Neuron (in vitro differentiated cells): ENCODE measurements at regions not wholly inside any gene's neighbourhood (a gene's known extent, or its start where the extent isn't known, plus 50 kb on each side); places are given as distances from the start of the nearest gene placed in this dataset.

Experiments used
- H2AFZ ChIP-seq: one replicate; pipeline ENCODE4 v1.6.1; 2013; ENCODE audit warnings: low read depth, mild to moderate bottlenecking, inconsistent platforms, low read length, moderate library complexity
- H3K27me3 ChIP-seq: one replicate; pipeline ENCODE4 v1.6.1; 2013; ENCODE audit warnings: low read length; ENCODE audit not compliant: insufficient read depth
- H3K36me3 ChIP-seq: one replicate; pipeline ENCODE4 v1.6.1; 2013; ENCODE audit warnings: low read length; ENCODE audit not compliant: insufficient read depth
- H3K4me1 ChIP-seq: one replicate; pipeline ENCODE4 v1.6.1; 2013; ENCODE audit warnings: low read length; ENCODE audit not compliant: insufficient read depth
- H3K4me3 ChIP-seq: 2 replicates; pipeline ENCODE4 v1.5.1; 2013; ENCODE audit warnings: mild to moderate bottlenecking, low read length, moderate library complexity
- H3K9me3 ChIP-seq: one replicate; pipeline ENCODE4 v1.6.1; 2013; ENCODE audit warnings: low read length

GRCh38 chr18:78720456-78721237 lies 259.0 kb upstream of the SALL3 start:
- H2AFZ ChIP-seq = no peak overlapping the region
- H3K36me3 ChIP-seq = no peaks in the 10 kb centered on the region
- H3K4me3 ChIP-seq = no peak overlapping the region
- H3K9me3 ChIP-seq = no peaks in the 10 kb centered on the region
- no peaks in the 10 kb centered on the region for H3K4me1 ChIP-seq
- peaks cover 13% of the 10 kb centered on the region for H3K27me3 ChIP-seq

- no peaks in the 10 kb centered on the region for H3K9me3 ChIP-seq
- no peak overlapping the region for H3K4me3 ChIP-seq
- H3K4me1 ChIP-seq = no peaks in the 10 kb centered on the region
- no peaks in the 10 kb centered on the region for H3K36me3 ChIP-seq
- H2AFZ ChIP-seq = no peak overlapping the region
- H3K27me3 ChIP-seq = peaks cover 13% of the 10 kb centered on the region
Observed at GRCh38 chr18:78721238-78721875, 258.3 kb upstream of the SALL3 start.

GRCh38 chr18:78721981-78722380 lies 257.6 kb upstream of the SALL3 start:
- Histone ChIP-seq H3K4me1 (no peaks in the 10 kb centered on the region), H3K27me3 (peaks cover 13% of the 10 kb centered on the region), H2AFZ (no peak overlapping the region), H3K9me3 (no peaks in the 10 kb centered on the region), H3K36me3 (no peaks in the 10 kb centered on the region), H3K4me3 (no peak overlapping the region)

- H2AFZ ChIP-seq = no peak overlapping the region
- H3K9me3 ChIP-seq = no peaks in the 10 kb centered on the region
- no peaks in the 10 kb centered on the region for H3K36me3 ChIP-seq
- no peak overlapping the region for H3K4me3 ChIP-seq
- peaks cover 13% of the 10 kb centered on the region for H3K27me3 ChIP-seq
- H3K4me1 ChIP-seq = no peaks in the 10 kb centered on the region
Observed at GRCh38 chr18:78722386-78722785, 257.2 kb upstream of the SALL3 start.

- Histone ChIP-seq H3K9me3 (no peaks in the 10 kb centered on the region), H2AFZ (no peak overlapping the region), H3K4me3 (no peak overlapping the region), H3K4me1 (no peaks in the 10 kb centered on the region), H3K27me3 (peaks cover 13% of the 10 kb centered on the region), H3K36me3 (no peaks in the 10 kb centered on the region)
Observed at GRCh38 chr18:78722929-78723710, 256.5 kb upstream of the SALL3 start.

GRCh38 chr18:78724214-78724914 lies 255.3 kb upstream of the SALL3 start:
- Histone ChIP-seq H3K9me3 (no peaks in the 10 kb centered on the region), H3K4me1 (no peaks in the 10 kb centered on the region), H3K4me3 (no peak overlapping the region), H3K36me3 (no peaks in the 10 kb centered on the region), H2AFZ (no peak overlapping the region), H3K27me3 (peaks cover 19% of the 10 kb centered on the region)

- Histone ChIP-seq H3K4me3 (no peak overlapping the region), H3K36me3 (no peaks in the 10 kb centered on the region), H3K27me3 (peaks cover 21% of the 10 kb centered on the region), H3K4me1 (no peaks in the 10 kb centered on the region), H2AFZ (no peak overlapping the region), H3K9me3 (no peaks in the 10 kb centered on the region)
Observed at GRCh38 chr18:78725426-78725825, 254.2 kb upstream of the SALL3 start.

GRCh38 chr18:78726326-78727056 lies 253.1 kb upstream of the SALL3 start:
- Histone ChIP-seq H3K4me1 (no peaks in the 10 kb centered on the region), H3K4me3 (no peak overlapping the region)

GRCh38 chr18:78727057-78727739 lies 252.4 kb upstream of the SALL3 start:
- Histone ChIP-seq H3K9me3 (no peaks in the 10 kb centered on the region), H3K27me3 (peaks cover 13% of the 10 kb centered on the region), H3K4me3 (no peak overlapping the region), H3K4me1 (no peaks in the 10 kb centered on the region), H2AFZ (no peak overlapping the region), H3K36me3 (no peaks in the 10 kb centered on the region)

More at GRCh38 chr18:78726326-78727056, 253.1 kb upstream of the SALL3 start:
- H3K9me3 ChIP-seq = no peaks in the 10 kb centered on the region
- H3K27me3 ChIP-seq = peaks cover 17% of the 10 kb centered on the region
- no peaks in the 10 kb centered on the region for H3K36me3 ChIP-seq
- no peak overlapping the region for H2AFZ ChIP-seq

- Histone ChIP-seq H3K36me3 (no peaks in the 10 kb centered on the region), H3K4me1 (no peaks in the 10 kb centered on the region), H2AFZ (no peak overlapping the region), H3K27me3 (peaks cover 18% of the 10 kb centered on the region), H3K4me3 (no peak overlapping the region), H3K9me3 (no peaks in the 10 kb centered on the region)
Observed at GRCh38 chr18:78727877-78728783, 251.5 kb upstream of the SALL3 start.

GRCh38 chr18:78728784-78729467 lies 250.7 kb upstream of the SALL3 start:
- no peaks in the 10 kb centered on the region for H3K36me3 ChIP-seq
- H3K4me1 ChIP-seq = no peaks in the 10 kb centered on the region
- no peak overlapping the region for H3K4me3 ChIP-seq
- H3K9me3 ChIP-seq = no peaks in the 10 kb centered on the region
- H3K27me3 ChIP-seq = peaks cover 15% of the 10 kb centered on the region
- no peak overlapping the region for H2AFZ ChIP-seq
